Heart left ventricle (tissue), 13 donors: ENCODE measurements at regions not wholly inside any gene's neighbourhood (a gene's known extent, or its start where the extent isn't known, plus 50 kb on each side); places are given as distances from the start of the nearest gene placed in this dataset.

ENCODE experiments used
- POLR2A ChIP-seq, 2 donors: fragments of 450-650 bp; IDR thresholded peaks; one replicate each; pipeline ENCODE4 v1.6.1; 2017; ENCODE audit warnings: antibody characterized with exemption in 2 of 2, mild to moderate bottlenecking in 2 of 2, moderate library complexity in 2 of 2
- TF ChIP-seq, protein P1 (sequence below), 12 donors: fragments of 200-600 bp; sonication (generic) in 4 of 12; IDR thresholded peaks; one replicate each; pipeline versions ENCODE4 v1.5.0 to v1.8.0; 2018 to 2022; ENCODE audit warnings: antibody characterized with exemption in 12 of 12, mild to moderate bottlenecking in 5 of 12
- donor health status: ischemic (EF 13 %, LVEDD 7.1; RV severe dilation, severe dysfunction).
- donor health status: DM: no; HTN: yes; CAD: no.
- donor health status: DM: no; HTN: no; CAD: no.
- donor health status: ischemic (EF 25% LVEDD 6.9; RV normal size, moderate dysfunction).
- donor health status: ischemic (EF 25% LVEDD 5.7; RV mildly dilated, moderate dysfunction).
- donor health status: ischemic (EF 35%, LVEDD 5.7; RV mildly dilated, moderate dysfunction).
- donor health status: nonischemic (EF 11% LVEDD 7.7; RV severe dilation, severe dysfunction).
- donor health status: DM: yes; HTN: yes; CAD: no.
- donor health status: PGD.
- donor health status: ischemic (EF 29% LVEDD 5.4; RV normal size, mild dysfunction).
- donor health status: nonischemic (EF 23%, LVEDD 6.1; RV moderate dilation, normal function).

DNA sequence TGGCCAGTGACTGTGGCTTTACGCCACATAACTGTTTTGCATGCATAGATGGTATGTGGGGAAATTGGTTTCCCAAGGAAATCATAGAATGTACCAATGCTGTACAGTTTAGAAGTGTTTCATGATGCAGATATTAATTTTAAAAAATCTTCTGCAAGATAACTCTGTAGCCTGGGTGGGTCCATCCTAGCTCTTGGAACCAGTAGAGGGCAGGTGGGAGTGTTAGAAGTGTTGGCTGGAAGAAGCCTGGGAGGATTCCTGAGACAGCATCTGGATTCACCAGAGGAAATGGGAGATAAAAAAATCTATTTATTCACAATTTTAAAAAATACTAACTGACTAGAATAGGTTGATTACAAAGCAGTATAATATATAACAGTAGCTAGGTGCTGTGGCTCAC is 139.9 kb upstream of the GRIA4 start:
- no peak for TF ChIP-seq POLR2A (IDR thresholded peaks at IDR 0.05)
- TF ChIP-seq, protein P1, sequence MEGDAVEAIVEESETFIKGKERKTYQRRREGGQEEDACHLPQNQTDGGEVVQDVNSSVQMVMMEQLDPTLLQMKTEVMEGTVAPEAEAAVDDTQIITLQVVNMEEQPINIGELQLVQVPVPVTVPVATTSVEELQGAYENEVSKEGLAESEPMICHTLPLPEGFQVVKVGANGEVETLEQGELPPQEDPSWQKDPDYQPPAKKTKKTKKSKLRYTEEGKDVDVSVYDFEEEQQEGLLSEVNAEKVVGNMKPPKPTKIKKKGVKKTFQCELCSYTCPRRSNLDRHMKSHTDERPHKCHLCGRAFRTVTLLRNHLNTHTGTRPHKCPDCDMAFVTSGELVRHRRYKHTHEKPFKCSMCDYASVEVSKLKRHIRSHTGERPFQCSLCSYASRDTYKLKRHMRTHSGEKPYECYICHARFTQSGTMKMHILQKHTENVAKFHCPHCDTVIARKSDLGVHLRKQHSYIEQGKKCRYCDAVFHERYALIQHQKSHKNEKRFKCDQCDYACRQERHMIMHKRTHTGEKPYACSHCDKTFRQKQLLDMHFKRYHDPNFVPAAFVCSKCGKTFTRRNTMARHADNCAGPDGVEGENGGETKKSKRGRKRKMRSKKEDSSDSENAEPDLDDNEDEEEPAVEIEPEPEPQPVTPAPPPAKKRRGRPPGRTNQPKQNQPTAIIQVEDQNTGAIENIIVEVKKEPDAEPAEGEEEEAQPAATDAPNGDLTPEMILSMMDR (IDR thresholded peaks at IDR 0.05): no peak
